ENCODE measurements at regions not wholly inside any gene's neighbourhood (a gene's known extent, or its start where the extent isn't known, plus 50 kb on each side); places are given as distances from the start of the nearest gene placed in this dataset.
A peak's percentile ranks its signal among the peaks of the same experiment; 100 is the strongest.

- Histone ChIP-seq H2AFZ (ENCODE audit: low read depth) (no peak overlapping the region), H3K9me2 (no peaks in the 10 kb centered on the region), H3K4me3 (ENCODE audit: low read depth in 2 of 2, low read length in 1 of 2) (no peak overlapping the region), H3K9ac (no peak overlapping the region), H3K27ac (ENCODE audit: low read depth in 2 of 2, low read length in 1 of 2) (no peak overlapping the region), H3K27me3 (ENCODE audit: insufficient read depth) (no peaks in the 10 kb centered on the region), H3K4me1 (ENCODE audit: control insufficient read depth in 1 of 2, insufficient read depth in 2 of 2, low read depth in 1 of 2, low read length in 1 of 2) (no peaks in the 10 kb centered on the region), H4K20me1 (ENCODE audit: insufficient read depth) (no peaks in the 10 kb centered on the region), H3K36me3 (replicated peaks in 1 of 2; ENCODE audit: control insufficient read depth in 1 of 2, insufficient read depth in 2 of 2, low read length in 1 of 2) (no peaks in the 10 kb centered on the region), H3F3A (replicated peaks; ENCODE audit: insufficient read depth) (no peaks in the 10 kb centered on the region), H3K4me2 (no peak overlapping the region), H3K9me3 (no peaks in the 10 kb centered on the region), H3K79me2 (ENCODE audit: insufficient read depth) (no peaks in the 10 kb centered on the region)
- WGBS (ENCODE audit: low lambda C conversion rate), result 9% methylated on average over 1 of the region's 1 CpG
- no peak for DNase-seq
- POLR2A ChIA-PET, result no interaction called here
- CTCF ChIA-PET, result interaction anchor here (1.0 to 2.3 kb wide), 3 partner anchors 22 to 831 kb away, joined by 3 to 7 read pairs (median 5); no protein-coding TSS in a partner anchor
- TF ChIP-seq TCF12 (IDR thresholded peaks at IDR 0.05), result 0 out of 2 replicates have a peak, but pooled peaks have one; percentile 6
- no peak for TF ChIP-seq POLR2AphosphoS5 (IDR thresholded peaks at IDR 0.05; ENCODE audit: low read depth, low read length)
- no peak for TF ChIP-seq NFIC (IDR thresholded peaks at IDR 0.05; ENCODE audit: borderline replicate concordance)
- peak; percentile 33; the same call in 1 of the 2 replicates for TF ChIP-seq RAD21 (IDR thresholded peaks at IDR 0.05; ENCODE audit: low read length)
- TF ChIP-seq, protein P1, sequence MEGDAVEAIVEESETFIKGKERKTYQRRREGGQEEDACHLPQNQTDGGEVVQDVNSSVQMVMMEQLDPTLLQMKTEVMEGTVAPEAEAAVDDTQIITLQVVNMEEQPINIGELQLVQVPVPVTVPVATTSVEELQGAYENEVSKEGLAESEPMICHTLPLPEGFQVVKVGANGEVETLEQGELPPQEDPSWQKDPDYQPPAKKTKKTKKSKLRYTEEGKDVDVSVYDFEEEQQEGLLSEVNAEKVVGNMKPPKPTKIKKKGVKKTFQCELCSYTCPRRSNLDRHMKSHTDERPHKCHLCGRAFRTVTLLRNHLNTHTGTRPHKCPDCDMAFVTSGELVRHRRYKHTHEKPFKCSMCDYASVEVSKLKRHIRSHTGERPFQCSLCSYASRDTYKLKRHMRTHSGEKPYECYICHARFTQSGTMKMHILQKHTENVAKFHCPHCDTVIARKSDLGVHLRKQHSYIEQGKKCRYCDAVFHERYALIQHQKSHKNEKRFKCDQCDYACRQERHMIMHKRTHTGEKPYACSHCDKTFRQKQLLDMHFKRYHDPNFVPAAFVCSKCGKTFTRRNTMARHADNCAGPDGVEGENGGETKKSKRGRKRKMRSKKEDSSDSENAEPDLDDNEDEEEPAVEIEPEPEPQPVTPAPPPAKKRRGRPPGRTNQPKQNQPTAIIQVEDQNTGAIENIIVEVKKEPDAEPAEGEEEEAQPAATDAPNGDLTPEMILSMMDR (IDR thresholded peaks at IDR 0.05), result peak; percentile 61
- TF ChIP-seq MEF2A (IDR thresholded peaks at IDR 0.05; ENCODE audit: borderline replicate concordance, low read depth), result no peak
- TF ChIP-seq SIN3A (IDR thresholded peaks at IDR 0.05; ENCODE audit: borderline replicate concordance, low read depth, low read length), result no peak
- no peak for TF ChIP-seq FOXJ3 (CRISPR knock-in tag; IDR thresholded peaks at IDR 0.05)
- no peak for TF ChIP-seq RXRA (IDR thresholded peaks at IDR 0.05; ENCODE audit: borderline replicate concordance, low read depth)
- TF ChIP-seq, protein P2, sequence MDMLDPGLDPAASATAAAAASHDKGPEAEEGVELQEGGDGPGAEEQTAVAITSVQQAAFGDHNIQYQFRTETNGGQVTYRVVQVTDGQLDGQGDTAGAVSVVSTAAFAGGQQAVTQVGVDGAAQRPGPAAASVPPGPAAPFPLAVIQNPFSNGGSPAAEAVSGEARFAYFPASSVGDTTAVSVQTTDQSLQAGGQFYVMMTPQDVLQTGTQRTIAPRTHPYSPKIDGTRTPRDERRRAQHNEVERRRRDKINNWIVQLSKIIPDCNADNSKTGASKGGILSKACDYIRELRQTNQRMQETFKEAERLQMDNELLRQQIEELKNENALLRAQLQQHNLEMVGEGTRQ (IDR thresholded peaks at IDR 0.05; ENCODE audit: borderline replicate concordance, low read depth, low read length), result no peak
- no peak for TF ChIP-seq SMC3 (IDR thresholded peaks at IDR 0.05; ENCODE audit: low read depth, low read length)
- TF ChIP-seq ZBTB33 (IDR thresholded peaks at IDR 0.05; ENCODE audit: borderline replicate concordance, low read depth), result no peak
These were observed 630.3 kb upstream of the MAN1A1 start for GRCh38 chr6:119979862-119980261.

- Histone ChIP-seq H3F3A (replicated peaks; ENCODE audit: insufficient read depth) (no peaks in the 10 kb centered on the region), H4K20me1 (ENCODE audit: insufficient read depth) (no peaks in the 10 kb centered on the region), H3K4me1 (ENCODE audit: control insufficient read depth in 1 of 2, insufficient read depth in 2 of 2, low read depth in 1 of 2, low read length in 1 of 2) (no peaks in the 10 kb centered on the region), H3K27me3 (ENCODE audit: insufficient read depth) (no peaks in the 10 kb centered on the region), H3K9me3 (no peaks in the 10 kb centered on the region), H3K36me3 (replicated peaks in 1 of 2; ENCODE audit: control insufficient read depth in 1 of 2, insufficient read depth in 2 of 2, low read length in 1 of 2) (no peaks in the 10 kb centered on the region), H3K4me2 (no peak overlapping the region), H3K27ac (ENCODE audit: low read depth in 2 of 2, low read length in 1 of 2) (no peak overlapping the region), H3K9ac (no peak overlapping the region), H3K4me3 (ENCODE audit: low read depth in 2 of 2, low read length in 1 of 2) (no peak overlapping the region), H3K79me2 (ENCODE audit: insufficient read depth) (no peaks in the 10 kb centered on the region), H2AFZ (ENCODE audit: low read depth) (no peak overlapping the region), H3K9me2 (no peaks in the 10 kb centered on the region)
- TF ChIP-seq RAD21 (IDR thresholded peaks at IDR 0.05; ENCODE audit: low read length) (peak; percentile 51), EP300 (IDR thresholded peaks at IDR 0.05; ENCODE audit: borderline replicate concordance in 1 of 2, low read depth in 1 of 2, low read length in 1 of 2) (no peak), JUND (IDR thresholded peaks at IDR 0.05) (no peak), SMC3 (IDR thresholded peaks at IDR 0.05; ENCODE audit: low read depth, low read length) (peak; percentile 62), MXI1 (IDR thresholded peaks at IDR 0.05; ENCODE audit: low read depth, low read length) (no peak)
- TF ChIP-seq, protein P1 (IDR thresholded peaks at IDR 0.05), result peak; percentile 76
- DNase-seq, result peak; percentile 11
- 28% methylated on average over 2 of the region's 2 CpGs for WGBS (ENCODE audit: low lambda C conversion rate)
- POLR2A ChIA-PET, result no interaction called here
- CTCF ChIA-PET, result interaction anchor here (0.8 to 2.3 kb wide), 9 partner anchors 9 to 833 kb away, joined by 3 to 7 read pairs (median 4); no protein-coding TSS in a partner anchor
These were observed 628.8 kb upstream of the MAN1A1 start for GRCh38 chr6:119978274-119978889.
